ENCODE measurements at regions not wholly inside any gene's neighbourhood (a gene's known extent, or its start where the extent isn't known, plus 50 kb on each side); places are given as distances from the start of the nearest gene placed in this dataset.

DNA sequence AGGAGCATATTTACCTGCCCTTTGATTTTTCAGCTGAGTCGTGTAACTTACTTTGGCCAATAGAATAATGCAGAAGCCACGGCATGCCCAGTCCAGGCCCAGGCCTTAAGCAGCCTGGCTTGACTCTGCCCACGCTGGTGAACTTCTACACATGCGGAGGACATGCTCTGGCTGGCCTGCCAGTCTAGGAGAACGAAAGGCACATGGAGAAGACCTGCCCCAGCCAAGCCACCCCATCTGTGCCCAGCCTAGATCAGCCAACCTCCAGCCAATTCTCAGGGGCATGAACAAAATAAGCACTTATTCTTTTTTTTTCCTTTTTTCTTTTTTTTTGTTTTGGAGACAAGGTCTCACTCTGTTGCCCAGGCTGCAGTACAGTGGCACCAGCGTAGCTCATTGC is 112.7 kb upstream of the NANOS1 start:
- TF ChIP-seq POLR2A (IDR thresholded peaks at IDR 0.05) (no peak), EP300 (IDR thresholded peaks at IDR 0.05) (no peak), POLR2AphosphoS5 (IDR thresholded peaks at IDR 0.05) (no peak)
- TF ChIP-seq, protein P1, sequence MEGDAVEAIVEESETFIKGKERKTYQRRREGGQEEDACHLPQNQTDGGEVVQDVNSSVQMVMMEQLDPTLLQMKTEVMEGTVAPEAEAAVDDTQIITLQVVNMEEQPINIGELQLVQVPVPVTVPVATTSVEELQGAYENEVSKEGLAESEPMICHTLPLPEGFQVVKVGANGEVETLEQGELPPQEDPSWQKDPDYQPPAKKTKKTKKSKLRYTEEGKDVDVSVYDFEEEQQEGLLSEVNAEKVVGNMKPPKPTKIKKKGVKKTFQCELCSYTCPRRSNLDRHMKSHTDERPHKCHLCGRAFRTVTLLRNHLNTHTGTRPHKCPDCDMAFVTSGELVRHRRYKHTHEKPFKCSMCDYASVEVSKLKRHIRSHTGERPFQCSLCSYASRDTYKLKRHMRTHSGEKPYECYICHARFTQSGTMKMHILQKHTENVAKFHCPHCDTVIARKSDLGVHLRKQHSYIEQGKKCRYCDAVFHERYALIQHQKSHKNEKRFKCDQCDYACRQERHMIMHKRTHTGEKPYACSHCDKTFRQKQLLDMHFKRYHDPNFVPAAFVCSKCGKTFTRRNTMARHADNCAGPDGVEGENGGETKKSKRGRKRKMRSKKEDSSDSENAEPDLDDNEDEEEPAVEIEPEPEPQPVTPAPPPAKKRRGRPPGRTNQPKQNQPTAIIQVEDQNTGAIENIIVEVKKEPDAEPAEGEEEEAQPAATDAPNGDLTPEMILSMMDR (IDR thresholded peaks at IDR 0.05), result no peak

All from gastroesophageal sphincter (tissue), 3 donors.